Heart left ventricle (tissue), 16 donors: ENCODE measurements at regions not wholly inside any gene's neighbourhood (a gene's known extent, or its start where the extent isn't known, plus 50 kb on each side); places are given as distances from the start of the nearest gene placed in this dataset.

Experiments used
- ATAC-seq, 4 donors: fragments of 200-7000 bp; cut with Tn5 transposase; one replicate each; pipeline ENCODE4 v1.9.1; 2020 to 2022; ENCODE audit warnings: moderate library complexity in 4 of 4, mild to moderate bottlenecking in 3 of 4, moderate number of reproducible peaks in 1 of 4
- DNase-seq, 5 donors: peaks; one replicate each; pipeline ENCODE4 v3.0.0-alpha.2; 2020
- H3K27ac ChIP-seq, 12 donors: fragments of 200-600 bp; sonication (generic) in 4 of 12; one replicate each; pipeline versions ENCODE4 v1.5.0 to v1.8.0; 2016 to 2022; ENCODE audit warnings: mild to moderate bottlenecking in 2 of 12
- H3K27me3 ChIP-seq, 9 donors: fragments of 200-600 bp; sonication (generic) in 2 of 9; one replicate each; pipeline versions ENCODE4 v1.5.1 to v1.8.0; 2016 to 2022; ENCODE audit warnings: mild to moderate bottlenecking in 3 of 9
- H3K36me3 ChIP-seq, 9 donors: fragments of 200-600 bp; sonication (generic) in 2 of 9; one replicate each; pipeline versions ENCODE4 v1.5.0 to v1.8.0; 2018 to 2022; ENCODE audit warnings: mild to moderate bottlenecking in 2 of 9
- H3K4me1 ChIP-seq, 12 donors: fragments of 200-600 bp; sonication (generic) in 4 of 12; one replicate each; pipeline versions ENCODE4 v1.5.0 to v1.8.0; 2016 to 2022; ENCODE audit warnings: mild to moderate bottlenecking in 3 of 12
- H3K4me3 ChIP-seq, 12 donors: fragments of 200-600 bp; sonication (generic) in 4 of 12; one replicate each; pipeline versions ENCODE4 v1.5.0 to v1.8.0; 2017 to 2022; ENCODE audit warnings: mild to moderate bottlenecking in 9 of 12, moderate library complexity in 4 of 12
- H3K9me3 ChIP-seq, 12 donors: fragments of 200-600 bp; sonication (generic) in 4 of 12; one replicate each; pipeline versions ENCODE4 v1.5.0 to v1.8.0; 2016 to 2022; ENCODE audit warnings: mild to moderate bottlenecking in 1 of 12
- POLR2A ChIP-seq, 2 donors: fragments of 450-650 bp; IDR thresholded peaks; one replicate each; pipeline ENCODE4 v1.6.1; 2017; ENCODE audit warnings: antibody characterized with exemption in 2 of 2, mild to moderate bottlenecking in 2 of 2, moderate library complexity in 2 of 2
- whole genome bisulfite sequencing, 4 donors: extraction: QIAGEN DNeasy Blood & Tissue Kit in 2 of 4; methylation state at CpG; one replicate each; pipeline versions ENCODE4 v1.1.5 to v1.1.7; 2013 to 2018; 5-methylcytosine and 5-hydroxymethylcytosine counted together
- intact Hi-C, 10 donors: fragments of 100-400 bp; cut with DNase I; formaldehyde crosslinking; loops; one replicate each; pipeline versions ENCODE4 v1.11.1 to v1.14.2; 2022
- TF ChIP-seq, protein P1 (sequence below), 12 donors: fragments of 200-600 bp; sonication (generic) in 4 of 12; IDR thresholded peaks; one replicate each; pipeline versions ENCODE4 v1.5.0 to v1.8.0; 2018 to 2022; ENCODE audit warnings: antibody characterized with exemption in 12 of 12, mild to moderate bottlenecking in 5 of 12
- donor health status: ischemic (EF 13 %, LVEDD 7.1; RV severe dilation, severe dysfunction).
- donor health status: healthy with polysubstance abuse.
- donor health status: DM: no; HTN: yes; CAD: no.
- donor health status: DM: no; HTN: no; CAD: no.
- donor health status: ischemic (EF 25% LVEDD 6.9; RV normal size, moderate dysfunction).
- donor health status: ischemic (EF 25% LVEDD 5.7; RV mildly dilated, moderate dysfunction).
- donor health status: healthy.
- donor health status: DM: yes; HTN: yes; CAD: no.
- donor health status: ischemic (EF 35%, LVEDD 5.7; RV mildly dilated, moderate dysfunction).
- donor health status: nonischemic (EF 11% LVEDD 7.7; RV severe dilation, severe dysfunction).
- donor health status: DM: yes; HTN: yes; CAD: no.
- donor health status: PGD.
- donor health status: ischemic (EF 29% LVEDD 5.4; RV normal size, mild dysfunction).
- donor health status: nonischemic (EF 23%, LVEDD 6.1; RV moderate dilation, normal function).

DNA sequence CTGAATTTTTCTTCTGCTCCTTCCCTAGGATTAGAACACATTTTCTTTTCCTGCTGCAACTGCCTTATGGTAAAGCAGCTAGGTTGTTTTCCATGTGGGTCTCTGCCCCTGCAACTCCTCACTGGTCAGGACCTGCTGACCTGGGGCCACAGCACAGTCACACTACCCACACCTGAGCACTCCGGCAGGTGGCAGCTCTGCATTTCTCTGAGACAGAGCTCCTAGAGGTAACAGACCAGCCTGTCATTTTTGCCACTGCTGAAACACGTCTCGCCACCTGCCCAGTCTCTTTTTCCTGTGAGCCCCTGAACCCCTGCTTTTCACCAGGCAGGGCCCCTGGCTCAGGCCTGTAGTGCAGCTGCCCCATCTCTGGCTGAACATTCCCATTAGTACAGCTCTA is 609.6 kb downstream of the HINT1 start:
- WGBS, 4 donors = 83 to 90% (median 84%) methylated on average over 3 of the region's 3 CpGs
- TF ChIP-seq, protein P1, sequence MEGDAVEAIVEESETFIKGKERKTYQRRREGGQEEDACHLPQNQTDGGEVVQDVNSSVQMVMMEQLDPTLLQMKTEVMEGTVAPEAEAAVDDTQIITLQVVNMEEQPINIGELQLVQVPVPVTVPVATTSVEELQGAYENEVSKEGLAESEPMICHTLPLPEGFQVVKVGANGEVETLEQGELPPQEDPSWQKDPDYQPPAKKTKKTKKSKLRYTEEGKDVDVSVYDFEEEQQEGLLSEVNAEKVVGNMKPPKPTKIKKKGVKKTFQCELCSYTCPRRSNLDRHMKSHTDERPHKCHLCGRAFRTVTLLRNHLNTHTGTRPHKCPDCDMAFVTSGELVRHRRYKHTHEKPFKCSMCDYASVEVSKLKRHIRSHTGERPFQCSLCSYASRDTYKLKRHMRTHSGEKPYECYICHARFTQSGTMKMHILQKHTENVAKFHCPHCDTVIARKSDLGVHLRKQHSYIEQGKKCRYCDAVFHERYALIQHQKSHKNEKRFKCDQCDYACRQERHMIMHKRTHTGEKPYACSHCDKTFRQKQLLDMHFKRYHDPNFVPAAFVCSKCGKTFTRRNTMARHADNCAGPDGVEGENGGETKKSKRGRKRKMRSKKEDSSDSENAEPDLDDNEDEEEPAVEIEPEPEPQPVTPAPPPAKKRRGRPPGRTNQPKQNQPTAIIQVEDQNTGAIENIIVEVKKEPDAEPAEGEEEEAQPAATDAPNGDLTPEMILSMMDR (IDR thresholded peaks at IDR 0.05) = no peak
- TF ChIP-seq POLR2A (IDR thresholded peaks at IDR 0.05) = no peak
- intact Hi-C loops = no loop called here
- Histone ChIP-seq H3K36me3 (no peaks in the 10 kb centered on the region), H3K9me3 (peaks cover 0 to 20% (median 2%) of the 10 kb centered on the region in 12 donors), H3K4me1 (no peaks in the 10 kb centered on the region), H3K27me3 (no peaks in the 10 kb centered on the region), H3K27ac (no peak overlapping the region), H3K4me3 (no peak overlapping the region)
- DNase-seq = peak in 1 of 5 donors; percentile 40
- ATAC-seq = no peak

DNA sequence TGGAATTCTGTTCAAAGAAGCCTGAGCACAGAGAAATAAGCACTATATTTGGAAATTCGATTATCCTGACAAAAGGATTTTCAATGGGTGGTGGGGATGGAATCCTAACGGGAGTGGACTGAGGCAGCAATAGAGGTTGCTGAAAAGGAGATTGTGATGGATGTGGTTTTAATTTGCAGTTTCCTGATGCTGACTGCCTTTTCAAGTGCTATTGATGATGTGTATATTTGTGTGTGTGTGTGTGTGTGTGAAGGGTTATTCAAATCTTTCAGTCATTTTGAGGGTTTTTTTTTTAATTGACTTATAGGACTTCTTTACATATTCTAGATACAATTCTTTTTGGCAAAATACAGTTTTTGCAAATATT is 614.5 kb downstream of the HINT1 start:
- Histone ChIP-seq H3K36me3 (no peaks in the 10 kb centered on the region), H3K4me3 (no peak overlapping the region), H3K27ac (peak overlapping the region in 6 of 12 donors; percentile 25 to 59 (median 42)), H3K4me1 (no peaks in the 10 kb centered on the region), H3K27me3 (no peaks in the 10 kb centered on the region), H3K9me3 (peaks cover 0 to 13% (median 2%) of the 10 kb centered on the region in 12 donors)
- TF ChIP-seq, protein P1 (IDR thresholded peaks at IDR 0.05) = no peak
- TF ChIP-seq POLR2A (IDR thresholded peaks at IDR 0.05) = no peak
- intact Hi-C loops = no loop called here
- ATAC-seq (no peak), DNase-seq (no peak)
- WGBS, 4 donors = 64 to 71% (median 68%) methylated on average over 2 of the region's 2 CpGs

DNA sequence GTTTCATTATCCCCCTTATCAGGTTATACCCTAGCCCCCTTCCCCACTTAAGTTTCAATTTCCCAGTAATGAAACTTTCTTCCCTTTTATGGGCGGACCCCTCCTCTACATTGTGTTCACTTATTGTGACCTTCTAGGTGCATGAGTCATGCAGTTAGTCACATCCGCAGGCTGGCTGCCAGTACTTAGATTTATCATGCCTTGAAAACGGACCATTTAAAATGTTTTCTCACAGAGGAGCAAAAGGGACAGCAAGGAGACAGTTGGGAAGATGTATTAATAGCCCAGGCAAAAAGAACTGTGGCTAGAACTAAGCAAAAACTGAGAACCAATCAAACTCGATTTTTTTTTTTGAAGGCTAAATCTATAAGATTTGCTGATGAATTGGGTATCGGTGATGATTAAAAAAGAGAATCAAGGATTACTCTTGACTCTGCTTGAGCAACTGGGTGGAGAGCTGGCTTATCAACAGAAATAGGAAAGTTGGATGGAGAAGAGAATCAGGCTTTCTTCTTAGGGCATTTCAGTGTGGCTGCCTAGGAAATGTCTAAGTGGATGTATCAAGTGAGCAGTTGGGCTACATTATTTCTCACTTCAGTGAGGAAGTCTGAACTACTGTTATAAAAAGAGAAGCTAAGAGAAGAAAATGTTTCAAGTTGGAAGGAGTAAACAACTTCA is 615.0 kb downstream of the HINT1 start:
- WGBS, 4 donors = 64 to 72% (median 68%) methylated on average over 5 of the region's 5 CpGs
- H3K4me3 ChIP-seq = no peak overlapping the region
- H3K36me3 ChIP-seq = no peaks in the 10 kb centered on the region
- DNase-seq = no peak
- peaks cover 0 to 18% (median 6%) of the 10 kb centered on the region in 12 donors for H3K9me3 ChIP-seq
- no peaks in the 10 kb centered on the region for H3K27me3 ChIP-seq
- no peak for TF ChIP-seq POLR2A (IDR thresholded peaks at IDR 0.05)
- TF ChIP-seq, protein P1 (IDR thresholded peaks at IDR 0.05) = no peak
- peak overlapping the region in 6 of 12 donors; percentile 25 to 61 (median 42) for H3K27ac ChIP-seq
- intact Hi-C loops = no loop called here
- peak in 1 of 4 donors; percentile 42 for ATAC-seq
- H3K4me1 ChIP-seq = no peaks in the 10 kb centered on the region

DNA sequence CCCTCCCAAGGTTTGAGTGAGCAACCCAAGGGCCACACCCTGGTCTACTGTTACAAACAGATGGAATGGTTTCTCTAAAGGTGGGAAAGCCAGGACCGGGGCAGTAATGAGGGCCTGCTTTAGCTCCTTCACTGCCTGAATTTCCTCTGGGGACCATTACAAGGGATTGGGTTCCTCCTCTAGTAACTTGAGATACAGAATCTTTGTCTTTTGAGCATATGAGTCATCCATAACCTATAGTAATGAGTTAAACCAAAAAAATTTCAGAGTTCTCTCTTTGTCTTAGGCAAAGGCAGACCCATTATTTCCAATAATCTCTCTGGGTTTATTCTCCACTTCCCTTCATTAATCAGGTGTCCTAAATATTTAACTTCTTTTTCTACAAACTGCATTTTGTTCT is 618.8 kb downstream of the HINT1 start:
- Histone ChIP-seq H3K9me3 (peaks cover 0 to 38% (median 17%) of the 10 kb centered on the region in 12 donors), H3K27me3 (no peaks in the 10 kb centered on the region), H3K4me1 (peaks cover 0 to 7% (median 0%) of the 10 kb centered on the region in 12 donors), H3K36me3 (no peaks in the 10 kb centered on the region), H3K27ac (no peak overlapping the region), H3K4me3 (no peak overlapping the region)
- ATAC-seq (no peak), DNase-seq (no peak)
- TF ChIP-seq POLR2A (IDR thresholded peaks at IDR 0.05) = no peak
- TF ChIP-seq, protein P1 (IDR thresholded peaks at IDR 0.05) = no peak
- WGBS, 4 donors = 0 to 76% (median 59%) methylated on average over 1 of the region's 1 CpG
- intact Hi-C loops = no loop called here
